ENCODE measurements at regions not wholly inside any gene's neighbourhood (a gene's known extent, or its start where the extent isn't known, plus 50 kb on each side); places are given as distances from the start of the nearest gene placed in this dataset.

DNA sequence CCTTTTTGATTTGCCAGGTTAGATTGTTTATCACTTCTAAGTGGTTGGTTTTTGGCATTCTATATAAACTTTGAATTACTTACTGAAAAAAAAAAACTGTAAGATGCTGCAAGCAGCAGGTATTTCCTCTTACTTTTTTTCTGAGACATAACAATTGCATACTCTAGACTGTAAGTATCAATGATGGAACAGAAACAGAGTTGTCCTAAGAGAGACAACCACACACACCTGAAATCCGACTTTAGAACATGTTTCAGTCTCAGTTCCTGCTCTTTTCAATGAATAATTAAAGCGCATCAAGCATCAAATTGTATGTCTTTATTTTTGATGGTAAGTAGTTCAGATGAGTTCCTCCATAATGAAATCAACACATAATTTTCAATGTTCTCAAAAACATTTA lies 105.3 kb upstream of the KHDRBS2 start:
- no peak for DNase-seq (ENCODE audit: low read depth, low spot score)
- intact Hi-C loops (cut with micrococcal nuclease), result no loop called here
- H3K4me2 ChIP-seq (ENCODE audit: low read length), result no peak overlapping the region

More for the DNA sequence above, 105.3 kb upstream of the KHDRBS2 start:
- no peak for ATAC-seq
- ChIA-PET RAD21 (ENCODE audit: low non-redundant PET in 1 of 2, low total read pairs in 2 of 2, uncharacterized antibody in 2 of 2, unreplicated experiment in 2 of 2) (no interaction called here), CTCF (no interaction called here), POLR2A (no interaction called here)
- Histone ChIP-seq H3K9me3 (ENCODE audit: control insufficient read depth in 1 of 2, insufficient read depth in 1 of 2, low read depth in 1 of 2, low read length in 2 of 2) (peaks cover 0 to 20% of the 10 kb centered on the region in 2 experiments; a peak in 1 of 4 replicates), H3K27ac (ENCODE audit: low read depth, low read length) (no peak overlapping the region), H3K9me2 (ENCODE audit: insufficient read depth) (no peaks in the 10 kb centered on the region), H3K36me3 (ENCODE audit: control insufficient read depth in 1 of 2, insufficient read depth in 2 of 2, low read length in 2 of 2) (no peaks in the 10 kb centered on the region), H2AFZ (ENCODE audit: low read depth, low read length, poor library complexity, severe bottlenecking) (no peak overlapping the region), H4K20me1 (ENCODE audit: insufficient read depth) (no peaks in the 10 kb centered on the region), H3K4me1 (ENCODE audit: control insufficient read depth in 1 of 2, insufficient read depth in 2 of 2, low read length in 2 of 2) (no peaks in the 10 kb centered on the region), H3K4me3 (replicated peaks in 1 of 2; ENCODE audit: low read depth in 1 of 2, low read length in 2 of 2) (no peak overlapping the region), H3K9ac (ENCODE audit: low read length) (no peak overlapping the region), H3K27me3 (ENCODE audit: insufficient read depth, low read length) (no peaks in the 10 kb centered on the region), H3K79me2 (ENCODE audit: insufficient read depth, low read length) (no peaks in the 10 kb centered on the region)
- no peak for TF ChIP-seq YY1 (IDR thresholded peaks at IDR 0.05; ENCODE audit: extremely low read depth, insufficient replicate concordance, low read depth, low read length)
- TF ChIP-seq, protein P1, sequence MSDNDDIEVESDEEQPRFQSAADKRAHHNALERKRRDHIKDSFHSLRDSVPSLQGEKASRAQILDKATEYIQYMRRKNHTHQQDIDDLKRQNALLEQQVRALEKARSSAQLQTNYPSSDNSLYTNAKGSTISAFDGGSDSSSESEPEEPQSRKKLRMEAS (IDR thresholded peaks at IDR 0.05), result no peak
- no peak for TF ChIP-seq CBX3 (IDR thresholded peaks at IDR 0.05; ENCODE audit: low read depth)
- TF ChIP-seq, protein P2, sequence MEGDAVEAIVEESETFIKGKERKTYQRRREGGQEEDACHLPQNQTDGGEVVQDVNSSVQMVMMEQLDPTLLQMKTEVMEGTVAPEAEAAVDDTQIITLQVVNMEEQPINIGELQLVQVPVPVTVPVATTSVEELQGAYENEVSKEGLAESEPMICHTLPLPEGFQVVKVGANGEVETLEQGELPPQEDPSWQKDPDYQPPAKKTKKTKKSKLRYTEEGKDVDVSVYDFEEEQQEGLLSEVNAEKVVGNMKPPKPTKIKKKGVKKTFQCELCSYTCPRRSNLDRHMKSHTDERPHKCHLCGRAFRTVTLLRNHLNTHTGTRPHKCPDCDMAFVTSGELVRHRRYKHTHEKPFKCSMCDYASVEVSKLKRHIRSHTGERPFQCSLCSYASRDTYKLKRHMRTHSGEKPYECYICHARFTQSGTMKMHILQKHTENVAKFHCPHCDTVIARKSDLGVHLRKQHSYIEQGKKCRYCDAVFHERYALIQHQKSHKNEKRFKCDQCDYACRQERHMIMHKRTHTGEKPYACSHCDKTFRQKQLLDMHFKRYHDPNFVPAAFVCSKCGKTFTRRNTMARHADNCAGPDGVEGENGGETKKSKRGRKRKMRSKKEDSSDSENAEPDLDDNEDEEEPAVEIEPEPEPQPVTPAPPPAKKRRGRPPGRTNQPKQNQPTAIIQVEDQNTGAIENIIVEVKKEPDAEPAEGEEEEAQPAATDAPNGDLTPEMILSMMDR (IDR thresholded peaks at IDR 0.05 in 2 of 3, conservative IDR thresholded peaks at IDR 0.05 in 1 of 3; ENCODE audit: borderline replicate concordance in 1 of 3, insufficient read depth in 1 of 3, low read depth in 2 of 3, low read length in 2 of 3), result no peak
- TF ChIP-seq, protein P3, sequence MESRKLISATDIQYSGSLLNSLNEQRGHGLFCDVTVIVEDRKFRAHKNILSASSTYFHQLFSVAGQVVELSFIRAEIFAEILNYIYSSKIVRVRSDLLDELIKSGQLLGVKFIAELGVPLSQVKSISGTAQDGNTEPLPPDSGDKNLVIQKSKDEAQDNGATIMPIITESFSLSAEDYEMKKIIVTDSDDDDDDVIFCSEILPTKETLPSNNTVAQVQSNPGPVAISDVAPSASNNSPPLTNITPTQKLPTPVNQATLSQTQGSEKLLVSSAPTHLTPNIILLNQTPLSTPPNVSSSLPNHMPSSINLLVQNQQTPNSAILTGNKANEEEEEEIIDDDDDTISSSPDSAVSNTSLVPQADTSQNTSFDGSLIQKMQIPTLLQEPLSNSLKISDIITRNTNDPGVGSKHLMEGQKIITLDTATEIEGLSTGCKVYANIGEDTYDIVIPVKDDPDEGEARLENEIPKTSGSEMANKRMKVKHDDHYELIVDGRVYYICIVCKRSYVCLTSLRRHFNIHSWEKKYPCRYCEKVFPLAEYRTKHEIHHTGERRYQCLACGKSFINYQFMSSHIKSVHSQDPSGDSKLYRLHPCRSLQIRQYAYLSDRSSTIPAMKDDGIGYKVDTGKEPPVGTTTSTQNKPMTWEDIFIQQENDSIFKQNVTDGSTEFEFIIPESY (IDR thresholded peaks at IDR 0.05; ENCODE audit: extremely low read depth, insufficient replicate concordance, low read length), result no peak
- TF ChIP-seq CEBPB (IDR thresholded peaks at IDR 0.05; ENCODE audit: low read depth), result no peak
- TF ChIP-seq SRF (IDR thresholded peaks at IDR 0.05; ENCODE audit: low read depth), result no peak
- no peak for TF ChIP-seq JUND (IDR thresholded peaks at IDR 0.05)
- TF ChIP-seq RAD21 (IDR thresholded peaks at IDR 0.05; ENCODE audit: low read depth), result no peak
- no peak for TF ChIP-seq TCF7L2 (IDR thresholded peaks at IDR 0.05; ENCODE audit: borderline replicate concordance, extremely low read depth, insufficient read depth, insufficient read length)
- BruUV-seq (replicated peaks), result no TSS peak
